DOHH2 (cell line): ENCODE measurements at regions not wholly inside any gene's neighbourhood (a gene's known extent, or its start where the extent isn't known, plus 50 kb on each side); places are given as distances from the start of the nearest gene placed in this dataset.

Experiments used
- EZH2phosphoT487 ChIP-seq: fragments of 200-600 bp; sonication (generic); IDR thresholded peaks from 2 replicates; pipeline ENCODE4 v1.6.1; 2017; ENCODE audit warnings: borderline replicate concordance, mild to moderate bottlenecking, antibody characterized with exemption, low read length, moderate library complexity, mixed read lengths
- TF ChIP-seq, protein P1 (sequence below): fragments of 200-600 bp; sonication (generic); IDR thresholded peaks from one replicate; pipeline ENCODE4 v1.5.1; 2014; ENCODE audit warnings: antibody characterized with exemption, mild to moderate bottlenecking, low read depth, low read length; ENCODE audit not compliant: poor library complexity, severe bottlenecking

DNA sequence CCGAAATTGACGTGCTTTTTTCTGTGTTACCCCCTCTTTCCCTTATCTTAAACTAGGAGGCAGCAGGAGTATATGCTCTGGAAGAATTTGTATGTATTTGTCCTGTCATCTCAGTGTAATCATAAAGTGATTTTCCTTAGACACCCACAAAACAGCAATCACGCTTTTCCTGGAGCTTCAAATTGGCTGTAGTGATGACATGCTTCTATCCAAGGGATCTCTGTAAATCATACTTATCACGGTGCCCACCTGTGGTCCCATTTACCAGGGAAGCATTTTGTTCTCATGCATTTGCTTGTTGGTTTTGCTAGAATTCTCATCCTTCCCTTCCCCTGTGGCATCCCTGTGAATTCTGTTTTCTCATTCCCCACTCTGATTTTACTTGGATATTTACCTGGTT, 220.8 kb upstream of the THUMPD2 start:
- TF ChIP-seq, protein P1, sequence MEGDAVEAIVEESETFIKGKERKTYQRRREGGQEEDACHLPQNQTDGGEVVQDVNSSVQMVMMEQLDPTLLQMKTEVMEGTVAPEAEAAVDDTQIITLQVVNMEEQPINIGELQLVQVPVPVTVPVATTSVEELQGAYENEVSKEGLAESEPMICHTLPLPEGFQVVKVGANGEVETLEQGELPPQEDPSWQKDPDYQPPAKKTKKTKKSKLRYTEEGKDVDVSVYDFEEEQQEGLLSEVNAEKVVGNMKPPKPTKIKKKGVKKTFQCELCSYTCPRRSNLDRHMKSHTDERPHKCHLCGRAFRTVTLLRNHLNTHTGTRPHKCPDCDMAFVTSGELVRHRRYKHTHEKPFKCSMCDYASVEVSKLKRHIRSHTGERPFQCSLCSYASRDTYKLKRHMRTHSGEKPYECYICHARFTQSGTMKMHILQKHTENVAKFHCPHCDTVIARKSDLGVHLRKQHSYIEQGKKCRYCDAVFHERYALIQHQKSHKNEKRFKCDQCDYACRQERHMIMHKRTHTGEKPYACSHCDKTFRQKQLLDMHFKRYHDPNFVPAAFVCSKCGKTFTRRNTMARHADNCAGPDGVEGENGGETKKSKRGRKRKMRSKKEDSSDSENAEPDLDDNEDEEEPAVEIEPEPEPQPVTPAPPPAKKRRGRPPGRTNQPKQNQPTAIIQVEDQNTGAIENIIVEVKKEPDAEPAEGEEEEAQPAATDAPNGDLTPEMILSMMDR: no peak
- no peak for TF ChIP-seq EZH2phosphoT487
